ENCODE measurements at regions not wholly inside any gene's neighbourhood (a gene's known extent, or its start where the extent isn't known, plus 50 kb on each side); places are given as distances from the start of the nearest gene placed in this dataset.

- no peak for DNase-seq
These were observed 91.4 kb upstream of the DEPDC1 start for GRCh38 chr1:68588304-68588703.

GRCh38 chr1:68590473-68590872 lies 93.6 kb upstream of the DEPDC1 start:
- no peak overlapping the region for H3K4me3 ChIP-seq (ENCODE audit: low read length)
- no peak overlapping the region for H3K4me2 ChIP-seq (ENCODE audit: low read depth, low read length)
- no peak for TF ChIP-seq EZH2phosphoT487 (IDR thresholded peaks at IDR 0.05; ENCODE audit: low read length)
- no peak for TF ChIP-seq CTCF (IDR thresholded peaks at IDR 0.05; ENCODE audit: low read length)
- no peak for TF ChIP-seq EZH2 (optimal IDR thresholded peaks at IDR 0.05; ENCODE audit: low read depth, low read length)
- H3K9me2 ChIP-seq (replicated peaks; ENCODE audit: insufficient read depth, low read length): no peaks in the 10 kb centered on the region
- H3F3A ChIP-seq (ENCODE audit: insufficient read depth, low read length): no peaks in the 10 kb centered on the region
- no peaks in the 10 kb centered on the region for H3K27me3 ChIP-seq (replicated peaks; ENCODE audit: insufficient read depth, low read length)
- no peaks in the 10 kb centered on the region for H3K79me2 ChIP-seq (ENCODE audit: low read length)
- H3K9ac ChIP-seq (ENCODE audit: low read length): no peak overlapping the region
- DNase-seq: no peak
- no peaks in the 10 kb centered on the region for H3K4me1 ChIP-seq (ENCODE audit: low read length)
- H3K36me3 ChIP-seq (replicated peaks; ENCODE audit: insufficient read depth, low read length): no peaks in the 10 kb centered on the region
- H3K9me3 ChIP-seq (replicated peaks; ENCODE audit: insufficient read depth, low read length): no peaks in the 10 kb centered on the region
- no peaks in the 10 kb centered on the region for H4K20me1 ChIP-seq (ENCODE audit: insufficient read depth, low read length)
- no peak overlapping the region for H3K27ac ChIP-seq (ENCODE audit: low read length)
- H2AFZ ChIP-seq (ENCODE audit: low read length): no peak overlapping the region

More at GRCh38 chr1:68588304-68588703, 91.4 kb upstream of the DEPDC1 start:
- Histone ChIP-seq H3K4me3 (ENCODE audit: low read length) (no peak overlapping the region), H3K27ac (ENCODE audit: low read length) (no peak overlapping the region), H4K20me1 (ENCODE audit: insufficient read depth, low read length) (no peaks in the 10 kb centered on the region), H2AFZ (ENCODE audit: low read length) (no peak overlapping the region), H3K9me3 (replicated peaks; ENCODE audit: insufficient read depth, low read length) (no peaks in the 10 kb centered on the region), H3K4me1 (ENCODE audit: low read length) (no peaks in the 10 kb centered on the region), H3K36me3 (replicated peaks; ENCODE audit: insufficient read depth, low read length) (no peaks in the 10 kb centered on the region), H3K4me2 (ENCODE audit: low read depth, low read length) (no peak overlapping the region), H3K79me2 (ENCODE audit: low read length) (no peaks in the 10 kb centered on the region), H3K9ac (ENCODE audit: low read length) (no peak overlapping the region), H3K27me3 (replicated peaks; ENCODE audit: insufficient read depth, low read length) (no peaks in the 10 kb centered on the region), H3K9me2 (replicated peaks; ENCODE audit: insufficient read depth, low read length) (no peaks in the 10 kb centered on the region), H3F3A (ENCODE audit: insufficient read depth, low read length) (no peaks in the 10 kb centered on the region)
- TF ChIP-seq EZH2phosphoT487 (IDR thresholded peaks at IDR 0.05; ENCODE audit: low read length) (no peak), EZH2 (optimal IDR thresholded peaks at IDR 0.05; ENCODE audit: low read depth, low read length) (no peak), CTCF (IDR thresholded peaks at IDR 0.05; ENCODE audit: low read length) (no peak)

GRCh38 chr1:68594851-68595250 lies 98.0 kb upstream of the DEPDC1 start:
- no peaks in the 10 kb centered on the region for H3K79me2 ChIP-seq (ENCODE audit: low read length)
- no peak overlapping the region for H3K9ac ChIP-seq (ENCODE audit: low read length)
- no peaks in the 10 kb centered on the region for H3K36me3 ChIP-seq (replicated peaks; ENCODE audit: insufficient read depth, low read length)
- TF ChIP-seq EZH2phosphoT487 (IDR thresholded peaks at IDR 0.05; ENCODE audit: low read length): no peak
- TF ChIP-seq EZH2 (optimal IDR thresholded peaks at IDR 0.05; ENCODE audit: low read depth, low read length): no peak
- TF ChIP-seq CTCF (IDR thresholded peaks at IDR 0.05; ENCODE audit: low read length): no peak
- H3K4me1 ChIP-seq (ENCODE audit: low read length): no peaks in the 10 kb centered on the region
- no peak overlapping the region for H2AFZ ChIP-seq (ENCODE audit: low read length)
- H3K9me3 ChIP-seq (replicated peaks; ENCODE audit: insufficient read depth, low read length): no peaks in the 10 kb centered on the region
- H3K9me2 ChIP-seq (replicated peaks; ENCODE audit: insufficient read depth, low read length): no peaks in the 10 kb centered on the region
- no peak for DNase-seq
- H3K27me3 ChIP-seq (replicated peaks; ENCODE audit: insufficient read depth, low read length): no peaks in the 10 kb centered on the region
- H3K4me3 ChIP-seq (ENCODE audit: low read length): no peak overlapping the region
- H4K20me1 ChIP-seq (ENCODE audit: insufficient read depth, low read length): no peaks in the 10 kb centered on the region
- no peak overlapping the region for H3K4me2 ChIP-seq (ENCODE audit: low read depth, low read length)
- no peak overlapping the region for H3K27ac ChIP-seq (ENCODE audit: low read length)
- no peaks in the 10 kb centered on the region for H3F3A ChIP-seq (ENCODE audit: insufficient read depth, low read length)

Data from MM.1S (cell line).